Right lobe of liver (tissue), 6 donors: ENCODE measurements at regions not wholly inside any gene's neighbourhood (a gene's known extent, or its start where the extent isn't known, plus 50 kb on each side); places are given as distances from the start of the nearest gene placed in this dataset.
A peak's percentile ranks its signal among the peaks of the same experiment; 100 is the strongest.

Experiments used
- ATAC-seq, 4 donors: fragments of 200-7000 bp; cut with Tn5 transposase; one replicate each; pipeline ENCODE4 v1.9.1; 2020; ENCODE audit warnings: mild to moderate bottlenecking in 4 of 4, moderate library complexity in 4 of 4
- DNase-seq, 3 donors: peaks; one replicate each; pipeline ENCODE4 v3.0.0-alpha.2; 2020
- H3K27ac ChIP-seq, 3 donors: fragments of 200-600 bp; one replicate each; pipeline ENCODE4 v1.8.0; 2022
- H3K27me3 ChIP-seq, 2 donors: fragments of 200-600 bp; one replicate each; pipeline ENCODE4 v1.8.0; 2022
- H3K36me3 ChIP-seq, 4 donors: fragments of 200-600 bp; sonication (generic) in 1 of 4; one replicate each; pipeline versions ENCODE4 v1.5.1 to v1.8.0; 2017 to 2022; ENCODE audit warnings: control low read depth in 1 of 4
- H3K4me1 ChIP-seq, 4 donors: fragments of 200-600 bp; sonication (generic) in 1 of 4; one replicate each; pipeline versions ENCODE4 v1.5.1 to v1.8.0; 2017 to 2022; ENCODE audit warnings: control low read depth in 1 of 4
- H3K4me3 ChIP-seq, 3 donors: fragments of 200-600 bp; one replicate each; pipeline ENCODE4 v1.8.0; 2022
- H3K9me3 ChIP-seq, 4 donors: fragments of 200-600 bp; sonication (generic) in 1 of 4; one replicate each; pipeline versions ENCODE4 v1.5.1 to v1.8.0; 2017 to 2022; ENCODE audit warnings: control low read depth in 1 of 4
- CTCF ChIP-seq, 4 donors: fragments of 200-600 bp in 3 of 4; fragments of 450-650 bp in 1 of 4; IDR thresholded peaks; one replicate each; pipeline versions ENCODE4 v1.5.1 to v1.8.0; 2016 to 2022; ENCODE audit warnings: antibody characterized with exemption in 4 of 4, mild to moderate bottlenecking in 2 of 4
- POLR2A ChIP-seq: fragments of 450-650 bp; IDR thresholded peaks from one replicate; pipeline ENCODE4 v1.6.1; 2017; ENCODE audit warnings: antibody characterized with exemption, mild to moderate bottlenecking
- WGBS: methylation state at CpG from one replicate; pipeline ENCODE4 v1.1.6; 2018; ENCODE audit warnings: low coverage, low lambda C conversion rate; ENCODE audit not compliant: insufficient coverage; ENCODE audit errors: missing lambda C conversion rate; 5-methylcytosine and 5-hydroxymethylcytosine counted together
- intact Hi-C, 2 donors: fragments of 100-400 bp; cut with DNase I; formaldehyde crosslinking; loops; one replicate each; pipeline versions ENCODE4 v1.11.2 to v1.14.1; 2022
- donor health status: DM: no; HTN: yes; CAD: no.
- donor health status: DM: no; HTN: no; CAD: no.
- donor health status: DM: no; HTN: no; CAD: no.
- donor health status: DM: no; HTN: yes; CAD: no.
- donor health status: DM: no; HTN: yes; CAD: no.

GRCh38 chr3:5404718-5405117, 217.2 kb downstream of the EDEM1 start:
- TF ChIP-seq POLR2A (no peak), CTCF (IDR thresholded peaks at IDR 0.05) (no peak)
- ATAC-seq (no peak), DNase-seq (no peak)
- Histone ChIP-seq H3K27me3 (no peaks in the 10 kb centered on the region), H3K4me1 (no peaks in the 10 kb centered on the region), H3K27ac (no peak overlapping the region), H3K4me3 (no peak overlapping the region), H3K9me3 (no peaks in the 10 kb centered on the region), H3K36me3 (no peaks in the 10 kb centered on the region)
- 53% methylated on average over 2 of the region's 2 CpGs for WGBS
- intact Hi-C loops = no loop called here

GRCh38 chr3:5411786-5412185, 224.3 kb downstream of the EDEM1 start:
- WGBS = no CpG with 5 or more reads among the region's 2 CpGs
- H3K27me3 ChIP-seq = no peaks in the 10 kb centered on the region
- no peak for TF ChIP-seq CTCF (IDR thresholded peaks at IDR 0.05)
- no peak for TF ChIP-seq POLR2A

GRCh38 chr3:5423076-5423475, 235.6 kb downstream of the EDEM1 start:
- no peak for TF ChIP-seq CTCF (IDR thresholded peaks at IDR 0.05)
- intact Hi-C loops = no loop called here
- ATAC-seq (peak; percentile 45 to 61 (median 52)), DNase-seq (no peak)
- Histone ChIP-seq H3K4me1 (no peaks in the 10 kb centered on the region), H3K36me3 (no peaks in the 10 kb centered on the region), H3K4me3 (no peak overlapping the region), H3K27me3 (no peaks in the 10 kb centered on the region), H3K9me3 (no peaks in the 10 kb centered on the region), H3K27ac (no peak overlapping the region)
- WGBS = 45% methylated on average over 4 of the region's 4 CpGs

More at GRCh38 chr3:5411786-5412185, 224.3 kb downstream of the EDEM1 start:
- no peaks in the 10 kb centered on the region for H3K9me3 ChIP-seq
- H3K4me1 ChIP-seq = no peaks in the 10 kb centered on the region
- H3K4me3 ChIP-seq = no peak overlapping the region
- intact Hi-C loops = no loop called here
- H3K27ac ChIP-seq = no peak overlapping the region
- DNase-seq (no peak), ATAC-seq (no peak)
- H3K36me3 ChIP-seq = no peaks in the 10 kb centered on the region

GRCh38 chr3:5423523-5423922, 236.0 kb downstream of the EDEM1 start:
- no peaks in the 10 kb centered on the region for H3K27me3 ChIP-seq
- ATAC-seq (peak; percentile 20 to 57 (median 43)), DNase-seq (no peak)
- H3K4me3 ChIP-seq = no peak overlapping the region
- H3K27ac ChIP-seq = no peak overlapping the region
- H3K36me3 ChIP-seq = no peaks in the 10 kb centered on the region
- no peaks in the 10 kb centered on the region for H3K4me1 ChIP-seq
- no peaks in the 10 kb centered on the region for H3K9me3 ChIP-seq
- intact Hi-C loops = no loop called here
- 49% methylated on average over 2 of the region's 2 CpGs for WGBS
- TF ChIP-seq POLR2A (no peak), CTCF (IDR thresholded peaks at IDR 0.05) (no peak)

- H3K9me3 ChIP-seq = no peaks in the 10 kb centered on the region
- no peak overlapping the region for H3K27ac ChIP-seq
- DNase-seq (no peak), ATAC-seq (no peak)
- H3K36me3 ChIP-seq = no peaks in the 10 kb centered on the region
- no peaks in the 10 kb centered on the region for H3K4me1 ChIP-seq
- 63% methylated on average over 4 of the region's 6 CpGs for WGBS
- H3K27me3 ChIP-seq = no peaks in the 10 kb centered on the region
- TF ChIP-seq POLR2A (no peak), CTCF (IDR thresholded peaks at IDR 0.05) (no peak)
- intact Hi-C loops = no loop called here
- no peak overlapping the region for H3K4me3 ChIP-seq
These were observed 237.9 kb downstream of the EDEM1 start for GRCh38 chr3:5425371-5425770.
